GM23248 (cell line): ENCODE measurements at regions not wholly inside any gene's neighbourhood (a gene's known extent, or its start where the extent isn't known, plus 50 kb on each side); places are given as distances from the start of the nearest gene placed in this dataset.

ENCODE experiments used
- EZH2 ChIP-seq: fragments of 200-600 bp; sonication (generic); IDR thresholded peaks from 2 replicates; pipeline ENCODE4 v1.6.1; 2018; ENCODE audit warnings: antibody characterized with exemption, mild to moderate bottlenecking; ENCODE audit not compliant: insufficient read depth, poor library complexity, severe bottlenecking
- EZH2phosphoT487 ChIP-seq: fragments of 200-600 bp; sonication (generic); IDR thresholded peaks from 2 replicates; pipeline ENCODE4 v1.6.1; 2018; ENCODE audit warnings: antibody characterized with exemption, moderate library complexity, mild to moderate bottlenecking, low read depth; ENCODE audit not compliant: insufficient read depth

GRCh38 chr2:16587601-16588000, 78.0 kb downstream of the CYRIA start:
- TF ChIP-seq EZH2, result no peak
- no peak for TF ChIP-seq EZH2phosphoT487
